T-cell (primary cell): ENCODE measurements at regions not wholly inside any gene's neighbourhood (a gene's known extent, or its start where the extent isn't known, plus 50 kb on each side); places are given as distances from the start of the nearest gene placed in this dataset.

Experiments
- ATAC-seq, 4 experiments: fragments of 200-7000 bp in 3 of 4; fragments of 150-1000 bp in 1 of 4; cut with Tn5 transposase; replicated peaks in 1 of 4; 1 replicate in 3 of 4; 2 replicates in 1 of 4; pipeline ENCODE4 v1.10.0; 2021; ENCODE audit warnings: moderate library complexity in 3 of 4, mild to moderate bottlenecking in 2 of 4, moderate number of reproducible peaks in 1 of 4
- CTCF ChIA-PET, 2 donors: fragments of 300-600 bp; sonication (Branson Sonifier 250); formaldehyde crosslinking; loops; one replicate each; lab custom pipeline; 2022; ENCODE audit warnings: antibody characterized with exemption in 2 of 2; lab: Charles Lee
- POLR2A ChIA-PET, 2 donors: fragments of 300-600 bp; sonication (Branson Sonifier 250); formaldehyde crosslinking; loops; one replicate each; lab custom pipeline; 2022; ENCODE audit warnings: antibody characterized with exemption in 2 of 2; lab: Charles Lee
- DNase-seq, 35 experiments: peaks; one replicate each; pipeline versions ENCODE4 v3.0.0 to v3.0.0-alpha.2; 2013 to 2023
- H3K27ac ChIP-seq: one replicate; pipeline ENCODE4 v1.5.1; 2013; ENCODE audit warnings: low read length
- H3K27me3 ChIP-seq, 2 experiments: replicated peaks in 1 of 2; 1 replicate in 1 of 2; 2 replicates in 1 of 2; pipeline versions ENCODE4 v1.6.1 to v1.7.0; 2013; ENCODE audit warnings: low read length in 1 of 2, mixed read lengths in 1 of 2; ENCODE audit not compliant: control insufficient read depth in 2 of 2, insufficient read depth in 2 of 2; ENCODE audit errors: extremely low read depth in 1 of 2
- H3K36me3 ChIP-seq, 2 donors: 1 replicate in 1 of 2; 2 replicates in 1 of 2; pipeline versions ENCODE4 v1.6.1 to v1.7.0; 2013; ENCODE audit warnings: low read length in 1 of 2; ENCODE audit not compliant: control insufficient read depth in 2 of 2, insufficient read depth in 1 of 2; ENCODE audit errors: extremely low read depth in 1 of 2
- H3K4me1 ChIP-seq, 2 experiments: 1 replicate in 1 of 2; 2 replicates in 1 of 2; pipeline versions ENCODE4 v1.6.1 to v1.7.0; 2013; ENCODE audit warnings: low read length in 2 of 2, mixed read lengths in 1 of 2; ENCODE audit not compliant: insufficient read depth in 2 of 2, control insufficient read depth in 1 of 2; ENCODE audit errors: extremely low read depth in 1 of 2
- H3K4me3 ChIP-seq, 2 donors: 1 replicate in 1 of 2; 2 replicates in 1 of 2; pipeline versions ENCODE4 v1.5.1 to v1.7.0; 2013; ENCODE audit warnings: mild to moderate bottlenecking in 2 of 2, low read length in 1 of 2, moderate library complexity in 1 of 2; ENCODE audit not compliant: control insufficient read depth in 1 of 2; ENCODE audit errors: extremely low read depth in 1 of 2
- H3K9me3 ChIP-seq: 2 replicates; pipeline ENCODE4 v1.7.0; 2013
- H3K27ac Mint-ChIP-seq, 2 donors: one replicate each; pipeline ENCODE4 v1.8.0; 2020 to 2021; ENCODE audit warnings: mild to moderate bottlenecking in 2 of 2, mixed read lengths in 2 of 2
- H3K27me3 Mint-ChIP-seq, 2 donors: one replicate each; pipeline ENCODE4 v1.8.0; 2021 to 2022; ENCODE audit warnings: mixed read lengths in 2 of 2
- H3K36me3 Mint-ChIP-seq: one replicate; pipeline ENCODE4 v1.8.0; 2021; ENCODE audit warnings: mixed read lengths
- H3K4me1 Mint-ChIP-seq, 3 donors: one replicate each; pipeline ENCODE4 v1.8.0; 2020 to 2022; ENCODE audit warnings: mixed read lengths in 3 of 3, mild to moderate bottlenecking in 1 of 3
- H3K4me3 Mint-ChIP-seq, 3 donors: one replicate each; pipeline ENCODE4 v1.8.0; 2020 to 2022; ENCODE audit warnings: mild to moderate bottlenecking in 3 of 3, mixed read lengths in 3 of 3, moderate library complexity in 3 of 3
- H3K9me3 Mint-ChIP-seq, 3 donors: one replicate each; pipeline ENCODE4 v1.8.0; 2020 to 2022; ENCODE audit warnings: mixed read lengths in 3 of 3
- WGBS: methylation state at CpG from one replicate; pipeline ENCODE4 v1.1.5; 2013; ENCODE audit warnings: missing lambda C conversion rate; ENCODE audit not compliant: insufficient coverage; 5-methylcytosine and 5-hydroxymethylcytosine counted together

DNA sequence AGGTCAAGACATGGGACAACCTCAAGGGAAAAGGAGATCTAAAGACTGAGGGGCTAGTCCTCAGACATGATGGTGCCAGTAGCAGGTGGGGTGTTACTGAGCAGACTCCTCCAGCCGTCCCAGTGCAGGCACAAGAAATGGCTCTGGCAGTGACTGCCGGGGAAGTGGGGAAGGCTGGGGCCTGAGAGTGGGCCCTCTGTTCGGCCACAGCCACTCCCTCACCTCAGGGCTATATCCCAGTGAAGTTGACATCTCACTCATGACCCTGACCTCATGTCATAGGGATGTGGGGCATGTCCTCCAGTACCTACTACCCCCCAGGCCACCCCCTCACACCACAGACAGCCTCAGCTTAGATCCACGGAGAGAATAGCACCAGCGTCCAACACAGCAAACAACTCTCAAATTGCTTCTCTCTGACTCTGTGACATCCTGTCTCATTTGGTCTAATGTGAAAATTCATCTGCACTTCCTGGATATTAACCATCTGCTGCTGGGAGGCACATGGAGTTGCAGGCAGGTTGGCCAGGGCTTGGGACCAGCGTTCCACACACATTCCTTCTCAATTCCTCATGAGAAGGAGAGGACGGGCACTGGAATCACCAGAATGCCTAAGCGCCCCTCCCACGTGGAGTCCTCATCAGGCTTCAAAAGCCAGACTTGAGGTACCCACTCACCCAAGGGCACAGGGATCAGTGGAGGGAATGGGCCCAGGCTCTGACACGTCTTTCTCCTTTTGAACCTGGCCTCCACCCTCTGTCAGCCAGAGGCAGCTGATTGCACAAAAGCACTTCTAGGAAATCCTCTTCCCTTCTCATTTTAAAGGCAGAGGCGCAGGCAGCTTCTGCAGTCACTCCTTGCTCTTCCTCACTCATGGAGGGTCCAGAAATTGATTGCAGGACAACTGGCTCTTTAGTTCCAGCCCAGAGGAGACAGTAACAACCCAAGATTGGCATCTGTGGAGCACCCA is 163.6 kb upstream of the CST7 start:
- H3K27ac ChIP-seq = no peak overlapping the region
- peaks cover 0 to under 1% of the 10 kb centered on the region in 2 donors for H3K27me3 Mint-ChIP-seq
- peaks cover 0 to 5% (median 5%) of the 10 kb centered on the region in 3 donors for H3K4me1 Mint-ChIP-seq
- ChIA-PET CTCF (interaction anchor here in 1 of 2 donors (0.6 kb wide), 2 partner anchors 16 to 861 kb away, joined by 3 to 4 read pairs; no protein-coding TSS in a partner anchor), POLR2A (no interaction called here)
- no peaks in the 10 kb centered on the region for H3K36me3 Mint-ChIP-seq
- ATAC-seq (no peak), DNase-seq (no peak)
- no peak overlapping the region for H3K4me3 ChIP-seq
- H3K27me3 ChIP-seq = peaks cover 0 to 23% of the 10 kb centered on the region in 2 experiments
- no peaks in the 10 kb centered on the region for H3K9me3 ChIP-seq
- no peaks in the 10 kb centered on the region for H3K36me3 ChIP-seq
- peaks cover under 1 to 2% of the 10 kb centered on the region in 2 experiments for H3K4me1 ChIP-seq
- no peak overlapping the region for H3K27ac Mint-ChIP-seq
- no peak overlapping the region for H3K4me3 Mint-ChIP-seq
- no peaks in the 10 kb centered on the region for H3K9me3 Mint-ChIP-seq
- 68% methylated on average over 7 of the region's 11 CpGs for WGBS

DNA sequence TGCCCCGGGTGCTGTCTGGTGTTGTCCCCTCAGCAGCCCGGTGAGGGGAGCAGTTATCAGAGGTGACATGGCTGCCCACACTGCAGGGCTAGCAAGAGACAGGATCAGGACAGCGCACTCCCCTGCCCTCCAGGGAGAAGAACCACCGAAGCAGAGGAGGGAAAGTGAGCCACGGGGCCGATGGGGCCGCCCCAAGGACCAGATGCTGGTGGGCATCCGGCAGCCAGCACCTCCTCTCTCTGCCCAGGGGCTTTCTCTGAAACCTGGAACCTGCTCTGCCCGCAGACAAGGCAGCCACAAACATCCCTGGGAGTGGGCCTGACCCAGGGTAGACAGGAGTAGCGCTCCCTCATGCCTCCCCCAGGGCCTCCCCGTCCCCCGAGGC is 163.0 kb upstream of the CST7 start:
- Mint-ChIP-seq H3K27me3 (no peaks in the 10 kb centered on the region), H3K36me3 (no peaks in the 10 kb centered on the region), H3K27ac (no peak overlapping the region), H3K4me1 (peaks cover 0 to 5% (median 5%) of the 10 kb centered on the region in 3 donors), H3K4me3 (no peak overlapping the region), H3K9me3 (no peaks in the 10 kb centered on the region)
- 79% methylated on average over 12 of the region's 12 CpGs for WGBS
- no peaks in the 10 kb centered on the region for H3K36me3 ChIP-seq
- no peak overlapping the region for H3K4me3 ChIP-seq
- DNase-seq = no peak
- ATAC-seq = no peak
- H3K4me1 ChIP-seq = peaks cover 0 to 2% of the 10 kb centered on the region in 2 experiments
- H3K27ac ChIP-seq = no peak overlapping the region
- H3K9me3 ChIP-seq = no peaks in the 10 kb centered on the region
- CTCF ChIA-PET = no interaction called here
- POLR2A ChIA-PET = no interaction called here
- H3K27me3 ChIP-seq = peaks cover 0 to 17% of the 10 kb centered on the region in 2 experiments

DNA sequence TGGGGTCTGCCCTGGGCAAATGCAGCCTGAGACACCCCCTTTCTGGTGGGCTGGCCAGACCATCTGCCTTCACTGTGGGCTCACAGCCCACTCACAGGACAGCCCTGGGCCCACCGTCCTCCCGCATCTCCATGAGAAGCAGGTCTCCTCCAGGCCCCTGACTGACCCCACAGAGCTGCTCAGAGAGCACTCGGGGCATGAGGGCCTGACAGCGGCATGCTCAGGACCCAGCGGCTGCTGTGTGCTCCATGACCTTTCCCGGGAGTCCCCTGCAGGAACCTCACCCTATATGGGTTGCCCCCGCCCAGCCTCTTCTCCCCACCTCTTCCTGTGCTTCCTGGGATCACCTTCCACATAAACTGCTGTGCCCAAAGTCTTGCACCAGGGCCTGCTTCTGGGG is 162.4 kb upstream of the CST7 start:
- H3K9me3 Mint-ChIP-seq = no peaks in the 10 kb centered on the region
- no peaks in the 10 kb centered on the region for H3K36me3 Mint-ChIP-seq
- Histone ChIP-seq H3K4me1 (peaks cover 0 to 2% of the 10 kb centered on the region in 2 experiments), H3K27ac (no peak overlapping the region), H3K27me3 (peaks cover 0 to 15% of the 10 kb centered on the region in 2 experiments), H3K36me3 (no peaks in the 10 kb centered on the region), H3K9me3 (no peaks in the 10 kb centered on the region), H3K4me3 (no peak overlapping the region)
- H3K27me3 Mint-ChIP-seq = no peaks in the 10 kb centered on the region
- DNase-seq (no peak), ATAC-seq (no peak)
- 86% methylated on average over 5 of the region's 7 CpGs for WGBS
- H3K4me1 Mint-ChIP-seq = peaks cover 0 to 5% (median 5%) of the 10 kb centered on the region in 3 donors
- no peak overlapping the region for H3K4me3 Mint-ChIP-seq
- CTCF ChIA-PET = no interaction called here
- POLR2A ChIA-PET = no interaction called here
- H3K27ac Mint-ChIP-seq = no peak overlapping the region

DNA sequence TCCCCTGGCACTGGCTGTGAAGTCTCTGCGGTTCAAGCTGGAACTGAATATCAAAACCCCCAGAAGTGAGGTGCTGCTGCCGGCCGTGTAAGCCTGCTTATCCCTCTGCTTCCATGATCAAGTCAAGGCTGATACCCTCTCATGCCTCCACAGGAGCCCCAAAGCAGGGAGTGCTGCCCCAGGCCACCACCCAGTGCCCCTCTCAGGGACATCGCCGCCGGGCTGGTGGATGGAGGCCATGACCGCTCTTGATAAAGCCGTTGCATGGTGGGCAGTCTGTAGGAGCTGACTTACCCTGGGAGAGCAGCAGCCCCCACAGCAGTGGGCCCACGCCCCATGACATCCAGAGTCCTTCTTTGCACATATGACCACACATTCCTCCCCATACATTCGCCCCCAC is 162.0 kb upstream of the CST7 start:
- peaks cover 0 to 5% (median 5%) of the 10 kb centered on the region in 3 donors for H3K4me1 Mint-ChIP-seq
- H3K27ac Mint-ChIP-seq = no peak overlapping the region
- POLR2A ChIA-PET = no interaction called here

DNA sequence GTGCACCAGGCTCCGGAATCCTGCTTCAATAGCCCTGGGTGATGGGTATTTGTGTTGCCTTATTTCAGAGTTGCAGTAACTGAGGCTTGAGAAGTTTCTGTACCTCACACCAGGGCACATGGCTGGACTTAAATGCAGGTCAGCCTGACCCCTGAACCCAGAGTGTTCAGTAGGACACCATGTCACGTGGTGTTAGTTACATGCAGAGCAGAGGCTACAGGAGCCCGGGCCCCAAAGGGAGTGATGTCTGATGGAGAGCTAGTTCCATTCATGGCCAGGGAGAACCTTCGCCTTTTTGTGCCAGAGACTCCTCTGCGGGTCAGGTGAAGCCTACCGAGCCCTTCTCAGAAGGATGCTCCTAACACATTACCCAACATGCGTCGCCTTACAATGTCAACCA is 161.4 kb upstream of the CST7 start:
- Mint-ChIP-seq H3K4me1 (peaks cover 0 to 5% (median 5%) of the 10 kb centered on the region in 3 donors), H3K36me3 (no peaks in the 10 kb centered on the region), H3K27ac (no peak overlapping the region), H3K27me3 (no peaks in the 10 kb centered on the region), H3K4me3 (no peak overlapping the region), H3K9me3 (no peaks in the 10 kb centered on the region)
- Histone ChIP-seq H3K4me3 (no peak overlapping the region), H3K27ac (no peak overlapping the region), H3K27me3 (peaks cover 0 to 19% of the 10 kb centered on the region in 2 experiments), H3K36me3 (no peaks in the 10 kb centered on the region), H3K9me3 (no peaks in the 10 kb centered on the region), H3K4me1 (peaks cover 0 to 2% of the 10 kb centered on the region in 2 experiments)
- ChIA-PET POLR2A (no interaction called here), CTCF (no interaction called here)
- DNase-seq (no peak), ATAC-seq (no peak)
- WGBS = 76% methylated on average over 4 of the region's 8 CpGs

More for the DNA sequence above, 162.0 kb upstream of the CST7 start:
- peaks cover 0 to 15% of the 10 kb centered on the region in 2 experiments for H3K27me3 ChIP-seq
- Mint-ChIP-seq H3K9me3 (no peaks in the 10 kb centered on the region), H3K36me3 (no peaks in the 10 kb centered on the region), H3K4me3 (no peak overlapping the region), H3K27me3 (no peaks in the 10 kb centered on the region)
- WGBS = 82% methylated on average over 10 of the region's 10 CpGs
- H3K4me1 ChIP-seq = peaks cover 0 to 2% of the 10 kb centered on the region in 2 experiments
- DNase-seq (no peak), ATAC-seq (no peak)
- no peaks in the 10 kb centered on the region for H3K36me3 ChIP-seq
- no peak overlapping the region for H3K4me3 ChIP-seq
- CTCF ChIA-PET = no interaction called here
- H3K27ac ChIP-seq = no peak overlapping the region
- no peaks in the 10 kb centered on the region for H3K9me3 ChIP-seq

DNA sequence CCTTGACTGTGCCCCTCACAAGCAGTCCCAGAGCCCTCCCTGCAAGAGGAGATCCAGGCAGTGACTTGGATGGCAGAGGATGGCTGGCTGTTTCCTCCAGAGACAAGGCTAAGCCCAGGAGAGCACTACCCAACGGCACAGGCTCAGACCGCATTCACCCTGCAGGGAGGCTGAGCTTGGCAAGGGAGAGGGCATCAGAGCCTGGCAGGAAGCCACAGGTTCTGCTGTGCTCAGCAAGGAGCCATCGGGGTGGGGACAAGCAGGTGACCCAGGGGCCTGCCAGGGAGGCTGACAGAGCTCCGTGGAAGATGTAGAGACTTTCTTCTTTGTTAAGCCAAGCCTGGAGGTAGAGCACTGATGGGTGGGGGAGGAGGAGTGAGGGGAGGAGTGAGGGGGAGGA is 159.2 kb upstream of the CST7 start:
- H3K27ac ChIP-seq = no peak overlapping the region
- H3K27ac Mint-ChIP-seq = no peak overlapping the region
- no peak for ATAC-seq
- H3K27me3 Mint-ChIP-seq = peaks cover 0 to 3% of the 10 kb centered on the region in 2 donors
- 76% methylated on average over 4 of the region's 4 CpGs for WGBS
- peaks cover 0 to under 1% (median 0%) of the 10 kb centered on the region in 3 donors for H3K4me1 Mint-ChIP-seq
- peaks cover 0 to 11% of the 10 kb centered on the region in 2 experiments for H3K27me3 ChIP-seq
- H3K9me3 Mint-ChIP-seq = no peaks in the 10 kb centered on the region
- H3K36me3 ChIP-seq = no peaks in the 10 kb centered on the region
- POLR2A ChIA-PET = no interaction called here
- H3K9me3 ChIP-seq = no peaks in the 10 kb centered on the region
- H3K4me1 ChIP-seq = peaks cover 0 to 2% of the 10 kb centered on the region in 2 experiments
- no peak overlapping the region for H3K4me3 ChIP-seq
- H3K36me3 Mint-ChIP-seq = no peaks in the 10 kb centered on the region
- no peak for DNase-seq
- CTCF ChIA-PET = no interaction called here
- H3K4me3 Mint-ChIP-seq = no peak overlapping the region
